A549 (cell line): ENCODE measurements at regions not wholly inside any gene's neighbourhood (a gene's known extent, or its start where the extent isn't known, plus 50 kb on each side); places are given as distances from the start of the nearest gene placed in this dataset.

Experiments used
- ATAC-seq, 2 experiments: fragments of 200-7000 bp in 1 of 2; fragments of >200 bp in 1 of 2; cut with Nextera tagmentation in 1 of 2; cut with Tn5 transposase in 1 of 2; 3 replicates each; pipeline versions ENCODE4 v1.8.0 to v1.9.1; 2018 to 2020; ENCODE audit warnings: mild to moderate bottlenecking in 1 of 2, moderate library complexity in 1 of 2
- CTCF ChIA-PET: fragments of 300-600 bp; sonication (Branson Sonifier 250); formaldehyde crosslinking; extraction: SDS; loops from one replicate; lab custom pipeline; 2021; ENCODE audit warnings: antibody characterized with exemption, inconsistent platforms; lab: Yijun Ruan, JAX
- POLR2A ChIA-PET: fragments of 350-600 bp; formaldehyde crosslinking; extraction: SDS; loops from one replicate; lab custom pipeline; 2021; ENCODE audit warnings: antibody characterized with exemption, inconsistent platforms; lab: Yijun Ruan, JAX
- DNase-seq, 2 experiments: peaks; one replicate each; pipeline versions ENCODE4 v3.0.0 to v3.0.0-alpha.2; 2011 to 2016; ENCODE audit warnings: low read depth in 1 of 2, low spot score in 1 of 2
- FAIRE-seq: peaks from 2 replicates; lab custom pipeline; 2011; peaks lifted over from hg19 to GRCh38; lab: Jason Lieb, UNC
- H3K27ac ChIP-seq, 2 experiments: fragments of >200 bp; sonication (Bioruptor Twin); formaldehyde crosslinking; 3 replicates each; pipeline ENCODE4 v1.5.1; 2016 to 2017
- H3K4me1 ChIP-seq: fragments of >200 bp; sonication (Bioruptor Twin); formaldehyde crosslinking; 3 replicates; pipeline ENCODE4 v1.6.1; 2016
- H3K4me2 ChIP-seq: fragments of >200 bp; sonication (Bioruptor Twin); formaldehyde crosslinking; 3 replicates; pipeline ENCODE4 v1.6.1; 2016
- H3K4me3 ChIP-seq: fragments of >200 bp; sonication (Bioruptor Twin); formaldehyde crosslinking; 3 replicates; pipeline ENCODE4 v1.5.1; 2016
- H3K9me3 ChIP-seq: fragments of >200 bp; sonication (Bioruptor Twin); formaldehyde crosslinking; 3 replicates; pipeline ENCODE4 v1.6.1; 2016
- BCL3 ChIP-seq: fragments of >200 bp; sonication (Bioruptor Twin); formaldehyde crosslinking; IDR thresholded peaks from 3 replicates; pipeline ENCODE4 v1.6.1; 2016
- CBX8 ChIP-seq: fragments of 200-600 bp; sonication (generic); IDR thresholded peaks from 2 replicates; pipeline ENCODE4 v1.6.1; 2016
- CEBPB ChIP-seq, 2 experiments: fragments of >200 bp in 1 of 2; sonication (Bioruptor Twin) in 1 of 2; formaldehyde crosslinking in 1 of 2; IDR thresholded peaks; 2 replicates each; pipeline ENCODE4 v1.6.1; 2012 to 2016
- CHD4 ChIP-seq: fragments of 200-600 bp; sonication (generic); IDR thresholded peaks from 2 replicates; pipeline ENCODE4 v1.6.1; 2016; ENCODE audit warnings: antibody characterized with exemption, mild to moderate bottlenecking, borderline replicate concordance
- EHF ChIP-seq: fragments of 250-450 bp; sonication (Bioruptor Pico); IDR thresholded peaks from 2 replicates; pipeline ENCODE4 v1.5.0; 2020; ENCODE audit warnings: mild to moderate bottlenecking
- ELK1 ChIP-seq: fragments of 150-350 bp; IDR thresholded peaks from 2 replicates; pipeline ENCODE4 v1.6.1; 2014; ENCODE audit warnings: low read depth, mild to moderate bottlenecking, low read length
- EP300 ChIP-seq, 2 experiments: fragments of >200 bp; sonication (Bioruptor Twin); formaldehyde crosslinking; IDR thresholded peaks; 2 replicates in 1 of 2; 3 replicates in 1 of 2; pipeline ENCODE4 v1.6.1; 2016 to 2017
- HOXB13 ChIP-seq: fragments of 250-450 bp; sonication (Bioruptor Pico); IDR thresholded peaks from 2 replicates; pipeline ENCODE4 v1.5.0; 2020; ENCODE audit warnings: low read depth, mild to moderate bottlenecking, moderate library complexity
- JUN ChIP-seq, 2 experiments: fragments of >200 bp; sonication (Bioruptor Twin); formaldehyde crosslinking; IDR thresholded peaks; 2 replicates in 1 of 2; 3 replicates in 1 of 2; pipeline ENCODE4 v1.6.1; 2016 to 2017
- MAFK ChIP-seq: fragments of 450-650 bp; IDR thresholded peaks from 2 replicates; pipeline ENCODE4 v1.6.1; 2014; ENCODE audit not compliant: partially characterized antibody
- MAX ChIP-seq: IDR thresholded peaks from 2 replicates; pipeline ENCODE4 v1.6.1; 2012
- NFE2L2 ChIP-seq: fragments of 150-350 bp; conservative IDR thresholded peaks from 2 replicates; pipeline ENCODE4 v1.6.1; 2014; ENCODE audit warnings: low read length
- NPAS2 ChIP-seq: fragments of 250-450 bp; sonication (Bioruptor Pico); IDR thresholded peaks from 2 replicates; pipeline ENCODE4 v1.8.0; 2022; ENCODE audit warnings: mild to moderate bottlenecking, moderate library complexity, borderline replicate concordance
- RCOR1 ChIP-seq: fragments of 150-350 bp; IDR thresholded peaks from 2 replicates; pipeline ENCODE4 v1.6.1; 2014; ENCODE audit warnings: antibody characterized with exemption, low read length, low read depth
- REST ChIP-seq: fragments of 200-600 bp; sonication (generic); IDR thresholded peaks from 2 replicates; pipeline ENCODE4 v1.6.1; 2016; ENCODE audit warnings: antibody characterized with exemption, mild to moderate bottlenecking, moderate library complexity
- RFX5 ChIP-seq: fragments of 450-650 bp; IDR thresholded peaks from 2 replicates; pipeline ENCODE4 v1.7.1; 2014; ENCODE audit warnings: antibody characterized with exemption, mild to moderate bottlenecking, moderate library complexity
- SREBF2 ChIP-seq: fragments of 450-650 bp; IDR thresholded peaks from 2 replicates; pipeline ENCODE4 v1.6.1; 2014; ENCODE audit warnings: mild to moderate bottlenecking, moderate library complexity
- TFCP2L1 ChIP-seq: fragments of 250-450 bp; sonication (Bioruptor Pico); IDR thresholded peaks from 2 replicates; pipeline ENCODE4 v1.5.0; 2021; ENCODE audit warnings: mild to moderate bottlenecking
- USF2 ChIP-seq: fragments of 450-650 bp; IDR thresholded peaks from 2 replicates; pipeline ENCODE4 v1.6.1; 2014; ENCODE audit warnings: antibody characterized with exemption
- WGBS: methylation state at CpG from one replicate; pipeline ENCODE4 v1.1.6; 2017; ENCODE audit errors: missing lambda C conversion rate; 5-methylcytosine and 5-hydroxymethylcytosine counted together

GRCh38 chr20:51861726-51862466, 59.6 kb upstream of the SALL4 start:
- ATAC-seq, result no peak
- no peak for DNase-seq
- FAIRE-seq, result no peak
- CTCF ChIA-PET, result interaction anchor here (1.0 kb wide), 1 partner anchor 104 kb away, joined by 4 read pairs; no protein-coding TSS in a partner anchor
- Histone ChIP-seq H3K27ac (peak overlapping the region in 1 of 2 experiments; percentile 79; a peak in 3 of 6 replicates), H3K9me3 (no peaks in the 10 kb centered on the region), H3K4me3 (no peak overlapping the region), H3K4me1 (peaks cover 16% of the 10 kb centered on the region), H3K4me2 (no peak overlapping the region)
- TF ChIP-seq SREBF2, result no peak
- TF ChIP-seq EP300 (IDR thresholded peaks at IDR 0.05), result no peak
- TF ChIP-seq CBX8, result no peak
- TF ChIP-seq NPAS2 (CRISPR knock-in tag), result no peak
- no peak for TF ChIP-seq TFCP2L1 (CRISPR knock-in tag)
- no peak for TF ChIP-seq HOXB13
- TF ChIP-seq JUN (IDR thresholded peaks at IDR 0.05), result no peak
- no peak for TF ChIP-seq CHD4
- TF ChIP-seq REST, result no peak
- TF ChIP-seq RCOR1, result no peak
- TF ChIP-seq ELK1, result no peak
- no peak for TF ChIP-seq MAX
- TF ChIP-seq USF2, result no peak
- no peak for TF ChIP-seq EHF (CRISPR knock-in tag)
- TF ChIP-seq MAFK, result no peak
- TF ChIP-seq CEBPB (IDR thresholded peaks at IDR 0.05), result no peak
- no peak for TF ChIP-seq NFE2L2
- no peak for TF ChIP-seq RFX5
- no peak for TF ChIP-seq BCL3
- 80% methylated on average over 7 of the region's 7 CpGs for WGBS
- POLR2A ChIA-PET, result no interaction called here
